ENCODE measurements at regions not wholly inside any gene's neighbourhood (a gene's known extent, or its start where the extent isn't known, plus 50 kb on each side); places are given as distances from the start of the nearest gene placed in this dataset.

DNA sequence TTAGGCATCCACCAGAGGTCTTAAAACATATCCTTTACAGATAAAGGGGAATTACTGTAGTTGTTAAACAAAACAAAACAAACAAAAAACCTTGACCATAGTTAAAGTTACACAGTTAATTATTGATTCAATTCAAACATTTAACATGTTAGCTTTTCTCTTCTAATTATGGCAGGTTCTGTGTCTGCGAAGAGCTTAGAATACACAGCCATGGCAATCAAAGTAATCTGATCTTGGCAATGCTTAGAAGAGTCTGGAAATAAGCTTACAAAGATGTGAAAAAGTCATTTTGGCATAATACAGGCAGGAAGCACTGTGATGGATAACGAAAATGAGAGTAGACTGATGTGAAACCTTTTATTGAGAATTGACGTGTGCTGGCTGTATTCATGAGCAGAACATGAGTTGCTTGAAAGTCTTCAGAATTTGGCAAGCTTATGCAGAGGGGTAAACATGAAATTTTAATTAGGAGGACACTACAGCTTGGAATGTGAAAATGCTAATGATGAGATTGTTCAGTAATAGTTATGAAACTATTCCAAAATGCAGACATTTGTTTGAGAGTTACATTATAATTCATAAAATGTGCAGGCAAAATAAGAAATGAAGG lies 629.6 kb downstream of the FSCB start:
- 33 to 37% methylated on average over 3 of the region's 3 CpGs for WGBS, 2 donors
- Histone ChIP-seq H3K4me1 (ENCODE audit: control insufficient read depth in 2 of 2, insufficient read depth in 2 of 2, low read length in 1 of 2) (no peaks in the 10 kb centered on the region), H3K9me3 (ENCODE audit: control insufficient read depth in 2 of 2, insufficient read depth in 1 of 2, low read depth in 1 of 2, low read length in 1 of 2) (no peaks in the 10 kb centered on the region), H3K4me3 (ENCODE audit: low read depth in 1 of 2, low read length in 2 of 2) (no peak overlapping the region), H3K27me3 (ENCODE audit: control insufficient read depth in 1 of 2, insufficient read depth in 2 of 2, low read length in 2 of 2) (no peaks in the 10 kb centered on the region), H3K27ac (ENCODE audit: low read depth in 2 of 2, low read length in 1 of 2) (no peak overlapping the region), H3K36me3 (ENCODE audit: control insufficient read depth in 2 of 2, insufficient read depth in 2 of 2, low read length in 1 of 2) (no peaks in the 10 kb centered on the region)

DNA sequence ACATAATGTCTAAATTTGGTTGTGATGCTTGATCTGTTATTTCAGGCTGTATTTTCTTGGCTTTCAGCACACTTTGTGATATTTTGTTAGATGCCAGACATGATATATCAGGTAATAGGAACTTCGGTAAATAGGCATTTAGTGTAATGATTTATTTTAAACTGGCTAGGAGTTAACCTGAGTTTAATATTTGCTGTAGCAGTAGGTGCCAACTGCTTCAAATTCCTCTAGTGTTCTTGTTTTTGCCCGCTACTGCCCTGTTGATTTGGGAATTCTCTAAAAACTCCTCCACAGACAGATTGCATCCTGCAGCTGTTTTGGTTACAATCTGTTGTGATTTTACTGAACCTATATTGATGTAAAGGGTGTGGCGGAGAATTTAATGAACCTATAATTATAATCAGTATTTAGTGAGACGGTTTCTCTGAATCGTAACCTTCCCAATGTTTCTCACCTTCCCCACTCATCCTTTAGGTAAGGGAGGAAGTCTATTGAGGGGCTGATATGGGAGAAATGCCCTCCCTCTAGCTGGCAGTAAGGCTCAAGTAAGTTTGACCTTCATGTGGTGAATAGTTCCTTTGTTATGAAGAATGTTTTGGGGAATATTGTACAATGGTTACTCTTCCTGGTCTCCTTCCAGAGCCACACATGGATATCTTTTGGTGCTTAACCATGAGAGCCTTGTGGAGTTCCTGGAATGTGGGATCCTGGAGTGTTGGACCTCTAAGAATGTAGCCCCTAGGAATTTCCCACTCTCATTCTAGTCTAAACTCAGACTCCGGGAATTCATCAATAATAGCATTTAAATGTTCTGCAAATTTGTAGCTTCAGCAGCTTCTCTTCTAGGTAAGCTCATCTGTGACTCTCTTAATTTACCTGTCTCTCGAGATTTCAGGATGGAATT lies 634.1 kb downstream of the FSCB start:
- 63 to 73% methylated on average over 7 of the region's 7 CpGs for WGBS, 2 donors
- Histone ChIP-seq H3K4me1 (ENCODE audit: control insufficient read depth in 2 of 2, insufficient read depth in 2 of 2, low read length in 1 of 2) (no peaks in the 10 kb centered on the region), H3K36me3 (ENCODE audit: control insufficient read depth in 2 of 2, insufficient read depth in 2 of 2, low read length in 1 of 2) (no peaks in the 10 kb centered on the region), H3K4me3 (ENCODE audit: low read depth in 1 of 2, low read length in 2 of 2) (no peak overlapping the region), H3K27ac (ENCODE audit: low read depth in 2 of 2, low read length in 1 of 2) (no peak overlapping the region), H3K27me3 (ENCODE audit: control insufficient read depth in 1 of 2, insufficient read depth in 2 of 2, low read length in 2 of 2) (no peaks in the 10 kb centered on the region), H3K9me3 (ENCODE audit: control insufficient read depth in 2 of 2, insufficient read depth in 1 of 2, low read depth in 1 of 2, low read length in 1 of 2) (peaks cover 0 to 5% of the 10 kb centered on the region in 2 donors)

GRCh38 chr14:43872222-43872621 lies 634.9 kb downstream of the FSCB start:
- no peaks in the 10 kb centered on the region for H3K27me3 ChIP-seq (ENCODE audit: control insufficient read depth in 1 of 2, insufficient read depth in 2 of 2, low read length in 2 of 2)
- H3K4me1 ChIP-seq (ENCODE audit: control insufficient read depth in 2 of 2, insufficient read depth in 2 of 2, low read length in 1 of 2) = no peaks in the 10 kb centered on the region
- peaks cover 0 to 5% of the 10 kb centered on the region in 2 donors for H3K9me3 ChIP-seq (ENCODE audit: control insufficient read depth in 2 of 2, insufficient read depth in 1 of 2, low read depth in 1 of 2, low read length in 1 of 2)
- H3K4me3 ChIP-seq (ENCODE audit: low read depth in 1 of 2, low read length in 2 of 2) = no peak overlapping the region
- H3K36me3 ChIP-seq (ENCODE audit: control insufficient read depth in 2 of 2, insufficient read depth in 2 of 2, low read length in 1 of 2) = no peaks in the 10 kb centered on the region
- 73 to 81% methylated on average over 5 of the region's 5 CpGs for WGBS, 2 donors
- no peak overlapping the region for H3K27ac ChIP-seq (ENCODE audit: low read depth in 2 of 2, low read length in 1 of 2)

GRCh38 chr14:43858981-43859380 lies 648.1 kb downstream of the FSCB start:
- Histone ChIP-seq H3K27ac (ENCODE audit: low read depth in 2 of 2, low read length in 1 of 2) (no peak overlapping the region), H3K9me3 (ENCODE audit: control insufficient read depth in 2 of 2, insufficient read depth in 1 of 2, low read depth in 1 of 2, low read length in 1 of 2) (no peaks in the 10 kb centered on the region), H3K4me1 (ENCODE audit: control insufficient read depth in 2 of 2, insufficient read depth in 2 of 2, low read length in 1 of 2) (no peaks in the 10 kb centered on the region), H3K4me3 (ENCODE audit: low read depth in 1 of 2, low read length in 2 of 2) (no peak overlapping the region), H3K36me3 (ENCODE audit: control insufficient read depth in 2 of 2, insufficient read depth in 2 of 2, low read length in 1 of 2) (no peaks in the 10 kb centered on the region), H3K27me3 (ENCODE audit: control insufficient read depth in 1 of 2, insufficient read depth in 2 of 2, low read length in 2 of 2) (no peaks in the 10 kb centered on the region)

GRCh38 chr14:43855556-43855955 lies 651.5 kb downstream of the FSCB start:
- H3K36me3 ChIP-seq (ENCODE audit: control insufficient read depth in 2 of 2, insufficient read depth in 2 of 2, low read length in 1 of 2) = no peaks in the 10 kb centered on the region
- H3K27me3 ChIP-seq (ENCODE audit: control insufficient read depth in 1 of 2, insufficient read depth in 2 of 2, low read length in 2 of 2) = no peaks in the 10 kb centered on the region
- no peaks in the 10 kb centered on the region for H3K9me3 ChIP-seq (ENCODE audit: control insufficient read depth in 2 of 2, insufficient read depth in 1 of 2, low read depth in 1 of 2, low read length in 1 of 2)
- no peak overlapping the region for H3K4me3 ChIP-seq (ENCODE audit: low read depth in 1 of 2, low read length in 2 of 2)
- 54 to 61% methylated on average over 3 of the region's 3 CpGs for WGBS, 2 donors
- H3K4me1 ChIP-seq (ENCODE audit: control insufficient read depth in 2 of 2, insufficient read depth in 2 of 2, low read length in 1 of 2) = no peaks in the 10 kb centered on the region
- no peak overlapping the region for H3K27ac ChIP-seq (ENCODE audit: low read depth in 2 of 2, low read length in 1 of 2)

DNA sequence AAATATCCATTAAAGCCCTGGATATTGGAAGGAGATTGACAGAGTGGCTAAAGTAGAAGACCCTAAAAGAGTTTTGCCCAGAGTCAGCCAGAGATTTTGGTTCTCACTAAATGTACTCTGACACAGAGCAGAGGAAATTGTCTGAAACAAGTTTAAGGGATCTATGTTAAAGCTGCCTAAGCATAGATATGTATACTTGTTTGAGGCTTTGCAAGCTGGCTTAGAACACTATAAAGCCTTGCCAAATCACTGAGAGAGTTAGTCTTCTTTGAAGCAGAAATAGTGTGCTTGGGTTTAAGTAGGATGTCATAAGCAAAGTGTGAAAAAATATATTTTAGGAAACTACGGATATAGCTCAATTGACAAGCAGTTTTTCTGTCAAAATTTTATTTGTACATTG lies 653.5 kb downstream of the FSCB start:
- Histone ChIP-seq H3K27ac (ENCODE audit: low read depth in 2 of 2, low read length in 1 of 2) (no peak overlapping the region), H3K4me1 (ENCODE audit: control insufficient read depth in 2 of 2, insufficient read depth in 2 of 2, low read length in 1 of 2) (no peaks in the 10 kb centered on the region)
- 63 to 68% methylated on average over 1 of the region's 1 CpG for WGBS, 2 donors

DNA sequence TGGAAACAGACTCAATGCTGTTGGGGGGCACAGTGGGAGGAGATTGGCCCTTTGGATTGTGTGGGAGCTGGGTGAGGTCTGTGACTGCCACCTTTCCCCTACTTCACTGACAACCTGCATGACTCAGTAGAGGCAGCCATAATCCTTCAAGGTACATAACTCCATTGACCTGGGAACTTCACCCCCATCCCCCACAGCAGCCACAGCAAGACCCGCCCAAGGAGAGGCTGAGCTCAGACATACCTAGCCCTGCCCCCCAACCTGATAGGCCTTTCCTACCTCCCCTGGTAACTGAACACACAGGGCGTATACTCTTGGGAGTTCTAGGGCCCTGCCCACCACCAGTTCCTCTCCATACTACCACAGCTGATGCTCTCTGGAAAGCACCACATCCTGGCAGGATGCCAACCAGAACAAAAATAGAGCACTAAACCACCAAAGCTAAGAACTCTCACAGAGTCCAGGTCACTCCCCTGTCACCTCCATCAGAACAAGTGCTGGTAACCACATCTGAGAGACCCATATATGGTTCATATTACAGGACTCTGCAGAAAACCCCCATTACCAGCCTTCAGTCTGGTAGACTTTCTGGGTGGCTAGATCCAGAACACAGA lies 703.9 kb downstream of the FSCB start:
- Histone ChIP-seq H3K4me3 (ENCODE audit: low read depth in 1 of 2, low read length in 2 of 2) (no peak overlapping the region), H3K4me1 (ENCODE audit: control insufficient read depth in 2 of 2, insufficient read depth in 2 of 2, low read length in 1 of 2) (no peaks in the 10 kb centered on the region), H3K27ac (ENCODE audit: low read depth in 2 of 2, low read length in 1 of 2) (no peak overlapping the region), H3K36me3 (ENCODE audit: control insufficient read depth in 2 of 2, insufficient read depth in 2 of 2, low read length in 1 of 2) (no peaks in the 10 kb centered on the region), H3K27me3 (ENCODE audit: control insufficient read depth in 1 of 2, insufficient read depth in 2 of 2, low read length in 2 of 2) (no peaks in the 10 kb centered on the region), H3K9me3 (ENCODE audit: control insufficient read depth in 2 of 2, insufficient read depth in 1 of 2, low read depth in 1 of 2, low read length in 1 of 2) (peaks cover 0 to 5% of the 10 kb centered on the region in 2 donors)
- 83 to 94% methylated on average over 2 of the region's 2 CpGs for WGBS, 2 donors

More for the DNA sequence above, 653.5 kb downstream of the FSCB start:
- Histone ChIP-seq H3K36me3 (ENCODE audit: control insufficient read depth in 2 of 2, insufficient read depth in 2 of 2, low read length in 1 of 2) (no peaks in the 10 kb centered on the region), H3K4me3 (ENCODE audit: low read depth in 1 of 2, low read length in 2 of 2) (no peak overlapping the region), H3K9me3 (ENCODE audit: control insufficient read depth in 2 of 2, insufficient read depth in 1 of 2, low read depth in 1 of 2, low read length in 1 of 2) (no peaks in the 10 kb centered on the region), H3K27me3 (ENCODE audit: control insufficient read depth in 1 of 2, insufficient read depth in 2 of 2, low read length in 2 of 2) (no peaks in the 10 kb centered on the region)

DNA sequence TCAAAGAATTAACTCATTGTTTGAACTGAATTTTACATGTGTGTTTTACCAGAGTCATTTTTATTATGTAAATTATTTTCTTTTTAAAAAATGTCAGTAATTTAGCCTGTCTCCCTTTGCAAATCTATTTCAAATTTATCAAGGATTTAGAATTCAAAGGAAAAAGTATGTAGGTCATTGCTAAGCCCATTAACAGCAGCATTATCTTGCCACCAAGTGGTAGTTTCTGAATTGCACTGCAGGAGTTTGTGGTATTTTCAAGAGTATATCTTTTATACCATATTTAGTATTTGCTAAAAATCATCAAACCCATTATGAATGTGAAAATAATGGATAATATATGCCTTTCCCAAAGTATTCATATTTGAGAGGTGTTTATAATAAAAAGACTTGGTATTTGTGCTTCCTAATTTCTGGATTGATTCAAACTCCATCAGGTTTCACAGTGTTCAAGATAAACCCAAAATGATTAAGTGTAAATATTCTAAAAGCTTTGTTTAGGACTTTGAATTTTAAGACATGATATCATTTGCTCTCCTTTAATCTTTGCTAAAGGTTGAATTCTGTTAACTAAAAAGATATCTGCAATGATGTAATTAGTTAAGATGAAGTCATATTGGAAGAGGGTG lies 711.4 kb downstream of the FSCB start:
- H3K4me3 ChIP-seq (ENCODE audit: low read depth in 1 of 2, low read length in 2 of 2) = no peak overlapping the region
- H3K36me3 ChIP-seq (ENCODE audit: control insufficient read depth in 2 of 2, insufficient read depth in 2 of 2, low read length in 1 of 2) = no peaks in the 10 kb centered on the region
- no peaks in the 10 kb centered on the region for H3K4me1 ChIP-seq (ENCODE audit: control insufficient read depth in 2 of 2, insufficient read depth in 2 of 2, low read length in 1 of 2)
- H3K27ac ChIP-seq (ENCODE audit: low read depth in 2 of 2, low read length in 1 of 2) = no peak overlapping the region
- H3K27me3 ChIP-seq (ENCODE audit: control insufficient read depth in 1 of 2, insufficient read depth in 2 of 2, low read length in 2 of 2) = no peaks in the 10 kb centered on the region
- no peaks in the 10 kb centered on the region for H3K9me3 ChIP-seq (ENCODE audit: control insufficient read depth in 2 of 2, insufficient read depth in 1 of 2, low read depth in 1 of 2, low read length in 1 of 2)

GRCh38 chr14:43793579-43793978 lies 713.5 kb downstream of the FSCB start:
- H3K36me3 ChIP-seq (ENCODE audit: control insufficient read depth in 2 of 2, insufficient read depth in 2 of 2, low read length in 1 of 2) = no peaks in the 10 kb centered on the region
- H3K4me1 ChIP-seq (ENCODE audit: control insufficient read depth in 2 of 2, insufficient read depth in 2 of 2, low read length in 1 of 2) = no peaks in the 10 kb centered on the region
- no peaks in the 10 kb centered on the region for H3K9me3 ChIP-seq (ENCODE audit: control insufficient read depth in 2 of 2, insufficient read depth in 1 of 2, low read depth in 1 of 2, low read length in 1 of 2)
- 24 to 41% methylated on average over 2 of the region's 2 CpGs for WGBS, 2 donors
- H3K27ac ChIP-seq (ENCODE audit: low read depth in 2 of 2, low read length in 1 of 2) = no peak overlapping the region
- no peaks in the 10 kb centered on the region for H3K27me3 ChIP-seq (ENCODE audit: control insufficient read depth in 1 of 2, insufficient read depth in 2 of 2, low read length in 2 of 2)
- no peak overlapping the region for H3K4me3 ChIP-seq (ENCODE audit: low read depth in 1 of 2, low read length in 2 of 2)

Measured in esophagus (tissue), 2 donors.